ENCODE measurements at regions not wholly inside any gene's neighbourhood (a gene's known extent, or its start where the extent isn't known, plus 50 kb on each side); places are given as distances from the start of the nearest gene placed in this dataset.

DNA sequence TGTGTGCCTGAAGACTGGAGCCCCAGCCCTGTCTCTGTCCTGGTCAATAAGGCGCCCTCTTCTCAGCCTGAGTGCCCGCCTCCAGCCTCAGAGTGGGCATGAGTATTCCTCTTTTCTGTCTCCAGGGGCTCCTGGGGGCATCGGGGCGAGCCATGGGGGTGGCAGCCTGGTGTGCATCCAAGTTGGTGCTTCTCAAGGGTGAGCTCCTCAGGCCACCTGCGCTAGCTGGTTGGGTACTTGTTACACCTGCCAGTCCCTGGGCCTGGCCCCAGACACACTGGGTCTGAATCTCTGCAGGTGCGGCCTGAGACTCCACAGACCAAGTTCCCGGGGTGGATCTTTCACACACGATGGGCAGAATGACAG is 168.6 kb upstream of the B3GAT1 start:
- Histone ChIP-seq H3K9me3 (ENCODE audit: control insufficient read depth, insufficient read depth, low read depth, low read length) (no peaks in the 10 kb centered on the region), H3K27ac (ENCODE audit: extremely low read depth, low read depth, low read length) (no peak overlapping the region), H3K4me3 (ENCODE audit: low read depth, low read length) (no peak overlapping the region), H3K4me1 (ENCODE audit: control insufficient read depth, insufficient read depth, low read length) (no peaks in the 10 kb centered on the region), H3K36me3 (ENCODE audit: control insufficient read depth in 2 of 2, insufficient read depth in 1 of 2, low read length in 2 of 2) (no peaks in the 10 kb centered on the region)
- TF ChIP-seq, protein P1, sequence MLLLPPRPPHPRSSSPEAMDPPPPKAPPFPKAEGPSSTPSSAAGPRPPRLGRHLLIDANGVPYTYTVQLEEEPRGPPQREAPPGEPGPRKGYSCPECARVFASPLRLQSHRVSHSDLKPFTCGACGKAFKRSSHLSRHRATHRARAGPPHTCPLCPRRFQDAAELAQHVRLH (tag by site-specific recombination; IDR thresholded peaks at IDR 0.05): no peak
- TF ChIP-seq, protein P2, sequence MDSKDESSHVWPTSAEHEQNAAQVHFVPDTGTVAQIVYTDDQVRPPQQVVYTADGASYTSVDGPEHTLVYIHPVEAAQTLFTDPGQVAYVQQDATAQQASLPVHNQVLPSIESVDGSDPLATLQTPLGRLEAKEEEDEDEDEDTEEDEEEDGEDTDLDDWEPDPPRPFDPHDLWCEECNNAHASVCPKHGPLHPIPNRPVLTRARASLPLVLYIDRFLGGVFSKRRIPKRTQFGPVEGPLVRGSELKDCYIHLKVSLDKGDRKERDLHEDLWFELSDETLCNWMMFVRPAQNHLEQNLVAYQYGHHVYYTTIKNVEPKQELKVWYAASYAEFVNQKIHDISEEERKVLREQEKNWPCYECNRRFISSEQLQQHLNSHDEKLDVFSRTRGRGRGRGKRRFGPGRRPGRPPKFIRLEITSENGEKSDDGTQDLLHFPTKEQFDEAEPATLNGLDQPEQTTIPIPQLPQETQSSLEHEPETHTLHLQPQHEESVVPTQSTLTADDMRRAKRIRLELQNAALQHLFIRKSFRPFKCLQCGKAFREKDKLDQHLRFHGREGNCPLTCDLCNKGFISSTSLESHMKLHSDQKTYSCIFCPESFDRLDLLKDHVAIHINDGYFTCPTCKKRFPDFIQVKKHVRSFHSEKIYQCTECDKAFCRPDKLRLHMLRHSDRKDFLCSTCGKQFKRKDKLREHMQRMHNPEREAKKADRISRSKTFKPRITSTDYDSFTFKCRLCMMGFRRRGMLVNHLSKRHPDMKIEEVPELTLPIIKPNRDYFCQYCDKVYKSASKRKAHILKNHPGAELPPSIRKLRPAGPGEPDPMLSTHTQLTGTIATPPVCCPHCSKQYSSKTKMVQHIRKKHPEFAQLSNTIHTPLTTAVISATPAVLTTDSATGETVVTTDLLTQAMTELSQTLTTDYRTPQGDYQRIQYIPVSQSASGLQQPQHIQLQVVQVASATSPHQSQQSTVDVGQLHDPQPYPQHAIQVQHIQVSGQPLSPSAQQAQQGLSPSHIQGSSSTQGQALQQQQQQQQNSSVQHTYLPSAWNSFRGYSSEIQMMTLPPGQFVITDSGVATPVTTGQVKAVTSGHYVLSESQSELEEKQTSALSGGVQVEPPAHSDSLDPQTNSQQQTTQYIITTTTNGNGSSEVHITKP (tag by site-specific recombination; IDR thresholded peaks at IDR 0.05): no peak
- ChIA-PET POLR2A (no interaction called here), CTCF (interaction anchor here (0.7 kb wide), 1 partner anchor 24 kb away, joined by 3 read pairs; no protein-coding TSS in a partner anchor)

DNA sequence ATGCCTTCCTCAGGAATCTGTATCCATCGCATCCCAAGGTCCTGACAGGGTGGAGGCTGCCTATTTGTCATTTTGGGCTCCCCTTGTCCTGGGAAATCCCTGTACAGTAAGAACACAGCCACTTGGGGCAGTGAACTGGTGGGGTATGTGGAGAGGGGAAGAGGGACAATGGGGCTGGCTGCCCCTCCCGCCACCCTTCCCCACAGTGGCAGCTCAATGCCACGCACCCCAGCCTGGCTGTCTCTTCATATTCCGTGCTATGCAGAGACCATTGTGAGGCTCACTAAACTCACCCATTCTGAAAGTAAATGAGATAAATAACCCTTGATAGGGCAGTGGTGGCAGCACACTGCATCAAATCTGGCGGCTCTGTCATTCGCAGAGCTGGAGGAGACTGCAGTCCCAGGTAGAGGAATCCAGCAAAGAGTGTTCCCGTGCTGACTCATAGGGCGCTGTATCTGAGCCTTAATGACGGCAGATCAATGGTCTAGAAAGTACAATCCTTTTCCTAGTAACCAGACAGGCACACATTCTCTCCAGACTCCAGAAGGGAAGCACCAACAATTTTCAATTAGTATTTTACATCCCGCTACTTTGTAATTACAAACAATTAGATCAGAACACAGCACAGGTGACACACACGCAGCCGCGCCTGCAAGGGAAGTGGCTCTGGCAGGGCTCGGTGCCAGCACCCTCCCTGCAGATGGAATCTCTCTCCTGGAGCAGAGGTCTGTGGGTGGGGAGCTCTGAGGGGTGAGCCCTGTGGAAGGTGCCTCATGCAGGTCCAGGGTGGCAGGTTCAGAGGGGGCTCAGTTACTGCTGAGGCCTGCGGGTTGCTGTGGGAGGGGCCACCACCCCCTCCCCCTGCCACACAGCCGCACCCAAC is 167.9 kb upstream of the B3GAT1 start:
- POLR2A ChIA-PET: no interaction called here
- no peak overlapping the region for H3K4me3 ChIP-seq (ENCODE audit: low read depth, low read length)
- H3K36me3 ChIP-seq (ENCODE audit: control insufficient read depth in 2 of 2, insufficient read depth in 1 of 2, low read length in 2 of 2): no peaks in the 10 kb centered on the region
- H3K4me1 ChIP-seq (ENCODE audit: control insufficient read depth, insufficient read depth, low read length): no peaks in the 10 kb centered on the region
- TF ChIP-seq, protein P1 (tag by site-specific recombination; IDR thresholded peaks at IDR 0.05): no peak
- TF ChIP-seq ZFHX2 (tag by site-specific recombination; conservative IDR thresholded peaks at IDR 0.05) (no peak), ZNF585B (tag by site-specific recombination; IDR thresholded peaks at IDR 0.05) (no peak), ZFP69B (tag by site-specific recombination; IDR thresholded peaks at IDR 0.05) (no peak), MYNN (tag by site-specific recombination; IDR thresholded peaks at IDR 0.05; ENCODE audit: borderline replicate concordance) (no peak)
- TF ChIP-seq, protein P3, sequence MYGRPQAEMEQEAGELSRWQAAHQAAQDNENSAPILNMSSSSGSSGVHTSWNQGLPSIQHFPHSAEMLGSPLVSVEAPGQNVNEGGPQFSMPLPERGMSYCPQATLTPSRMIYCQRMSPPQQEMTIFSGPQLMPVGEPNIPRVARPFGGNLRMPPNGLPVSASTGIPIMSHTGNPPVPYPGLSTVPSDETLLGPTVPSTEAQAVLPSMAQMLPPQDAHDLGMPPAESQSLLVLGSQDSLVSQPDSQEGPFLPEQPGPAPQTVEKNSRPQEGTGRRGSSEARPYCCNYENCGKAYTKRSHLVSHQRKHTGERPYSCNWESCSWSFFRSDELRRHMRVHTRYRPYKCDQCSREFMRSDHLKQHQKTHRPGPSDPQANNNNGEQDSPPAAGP (tag by site-specific recombination; IDR thresholded peaks at IDR 0.05): 0 out of 2 replicates have a peak, but pooled peaks have one; percentile 25
- no peak overlapping the region for H3K27ac ChIP-seq (ENCODE audit: extremely low read depth, low read depth, low read length)
- CTCF ChIA-PET: interaction anchor here (1.1 to 1.6 kb wide), 4 partner anchors 10 to 232 kb away, joined by 3 to 4 read pairs (median 4); no protein-coding TSS in a partner anchor
- no peaks in the 10 kb centered on the region for H3K9me3 ChIP-seq (ENCODE audit: control insufficient read depth, insufficient read depth, low read depth, low read length)

DNA sequence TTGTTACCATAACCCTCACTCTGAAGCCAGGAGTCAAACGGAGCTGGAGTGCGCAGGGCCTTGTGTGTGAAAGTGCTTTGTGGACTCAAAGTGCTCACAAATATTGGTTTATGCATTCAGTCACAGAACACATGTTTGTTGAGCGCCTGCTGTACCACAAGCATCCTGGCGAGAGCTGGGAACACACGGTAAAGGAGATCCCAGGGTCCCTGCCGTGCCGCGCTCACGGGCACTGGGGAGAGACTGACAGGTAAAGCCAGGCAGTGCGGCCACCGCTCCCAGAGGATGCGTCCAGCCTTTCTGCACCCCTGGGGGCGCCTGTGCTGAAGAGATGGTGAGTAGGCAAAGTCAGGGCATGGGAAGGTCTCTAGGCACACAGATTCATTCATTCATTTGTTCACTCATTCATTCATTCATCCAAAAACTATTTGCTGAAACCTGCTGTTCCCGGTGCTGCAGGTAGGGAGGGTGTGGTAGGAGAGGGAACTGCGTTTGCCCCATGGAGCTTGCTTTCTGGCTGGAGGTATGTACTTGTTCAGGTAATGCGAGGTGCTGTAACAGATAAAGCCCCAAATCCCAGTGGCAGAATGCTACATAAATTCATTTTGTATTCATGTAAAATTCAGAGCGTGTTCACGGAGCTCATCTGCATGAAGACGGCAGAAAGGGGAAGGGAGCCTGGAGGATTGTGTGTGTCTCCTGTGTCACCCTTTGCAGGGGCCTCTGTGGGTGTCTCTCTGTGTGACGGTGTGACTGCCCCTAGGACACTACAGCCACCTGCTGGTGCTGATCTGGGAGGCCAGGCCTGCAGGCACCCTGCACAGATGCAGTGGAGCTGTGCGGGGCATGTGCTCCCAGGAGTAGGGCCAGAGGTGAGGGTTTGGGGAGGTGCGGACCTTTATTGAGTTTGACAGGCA is 167.0 kb upstream of the B3GAT1 start:
- Histone ChIP-seq H3K9me3 (ENCODE audit: control insufficient read depth, insufficient read depth, low read depth, low read length) (no peaks in the 10 kb centered on the region), H3K4me1 (ENCODE audit: control insufficient read depth, insufficient read depth, low read length) (no peaks in the 10 kb centered on the region), H3K27ac (ENCODE audit: extremely low read depth, low read depth, low read length) (no peak overlapping the region), H3K36me3 (ENCODE audit: control insufficient read depth in 2 of 2, insufficient read depth in 1 of 2, low read length in 2 of 2) (no peaks in the 10 kb centered on the region), H3K4me3 (ENCODE audit: low read depth, low read length) (no peak overlapping the region)
- POLR2A ChIA-PET: no interaction called here
- CTCF ChIA-PET: interaction anchor here (0.6 to 1.6 kb wide), 6 partner anchors 9 to 233 kb away, joined by 3 to 4 read pairs (median 4); no protein-coding TSS in a partner anchor
- TF ChIP-seq ZNF341 (tag by site-specific recombination; IDR thresholded peaks at IDR 0.05; ENCODE audit: low read depth) (no peak), ZNF202 (tag by site-specific recombination; IDR thresholded peaks at IDR 0.05; ENCODE audit: borderline replicate concordance) (no peak), ZNF16 (tag by site-specific recombination; IDR thresholded peaks at IDR 0.05; ENCODE audit: low read depth) (no peak), ZNF214 (tag by site-specific recombination; IDR thresholded peaks at IDR 0.05; ENCODE audit: borderline replicate concordance) (no peak)

All from HEK293 (cell line).